NCI-H510A treated with DMSO at 0.1 percent for 48 hours (cell line): ENCODE measurements at regions not wholly inside any gene's neighbourhood (a gene's known extent, or its start where the extent isn't known, plus 50 kb on each side); places are given as distances from the start of the nearest gene placed in this dataset.
A peak's percentile ranks its signal among the peaks of the same experiment; 100 is the strongest.

Experiments used
- DNase-seq: peaks from one replicate; lab custom pipeline; 2025; lab: John Stamatoyannopoulos, UW

DNA sequence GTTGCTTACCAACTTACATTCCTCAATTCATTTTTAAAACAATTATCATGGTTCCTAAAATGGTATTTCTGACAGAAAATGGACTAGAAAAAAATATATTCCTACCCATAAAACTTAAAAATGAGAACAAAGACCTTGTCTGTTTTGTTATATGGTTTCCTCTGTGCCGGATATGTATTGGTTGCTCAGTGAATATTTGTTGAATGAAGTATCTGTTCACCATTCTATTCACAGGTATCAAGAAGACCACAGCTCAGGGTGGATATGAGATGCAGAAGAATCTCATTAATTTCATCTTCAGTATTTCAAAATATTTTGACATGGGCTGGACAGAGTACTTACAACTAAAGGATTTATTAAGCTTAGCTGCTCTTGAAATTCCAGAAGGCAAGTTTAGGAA, 58.1 kb downstream of the TUSC7 start:
- no peak for DNase-seq

GRCh38 chr3:116770815-116771450, 61.4 kb downstream of the TUSC7 start:
- DNase-seq = peak; percentile 72

- DNase-seq = no peak
Measured at GRCh38 chr3:116776880-116777785, 67.6 kb downstream of the TUSC7 start.

GRCh38 chr3:116785226-116785625, 75.6 kb downstream of the TUSC7 start:
- DNase-seq = no peak

DNA sequence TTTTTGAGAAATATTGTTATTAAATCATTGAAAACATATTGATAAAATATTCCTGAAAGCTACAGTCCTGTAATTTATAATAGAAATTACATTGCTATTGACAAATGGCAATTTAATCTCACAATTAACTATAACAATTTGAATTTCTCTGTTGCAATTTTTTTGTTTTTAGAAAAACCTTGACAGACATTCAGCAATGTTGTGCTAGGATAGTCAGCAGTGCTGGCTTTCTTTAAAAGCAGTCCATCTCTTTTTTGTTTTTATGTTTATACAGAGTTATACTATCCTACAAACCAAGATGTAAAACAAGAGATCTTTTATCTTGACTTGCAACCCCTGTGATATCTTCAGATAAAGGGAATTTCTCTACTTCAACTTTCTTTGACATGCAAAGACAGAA, 93.1 kb downstream of the TUSC7 start:
- no peak for DNase-seq

DNA sequence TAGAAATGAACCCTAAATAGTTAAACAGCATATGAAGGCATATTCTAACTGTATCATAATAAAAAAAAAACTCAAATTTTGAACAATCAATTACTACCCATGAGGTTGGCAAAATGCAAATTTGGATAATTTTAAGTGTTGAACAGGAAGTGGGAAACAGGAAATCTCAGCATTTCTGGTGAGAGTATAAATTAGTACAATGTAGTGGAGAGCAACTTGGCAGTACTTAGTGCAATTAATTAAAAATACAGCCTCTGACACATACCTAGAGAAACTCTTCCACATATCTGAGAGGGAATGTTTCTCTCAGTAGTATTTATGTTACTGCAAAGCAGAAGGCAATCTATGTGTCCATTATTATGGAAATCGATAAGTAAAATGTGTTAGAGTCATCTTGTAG, 96.8 kb downstream of the TUSC7 start:
- no peak for DNase-seq

- DNase-seq = no peak
Measured at GRCh38 chr3:116808725-116809124, 99.1 kb downstream of the TUSC7 start.

- DNase-seq = no peak
Measured at GRCh38 chr3:116809208-116809607, 99.6 kb downstream of the TUSC7 start.

GRCh38 chr3:116811754-116812153, 102.2 kb downstream of the TUSC7 start:
- no peak for DNase-seq

GRCh38 chr3:116812949-116813348, 103.4 kb downstream of the TUSC7 start:
- DNase-seq = no peak

DNA sequence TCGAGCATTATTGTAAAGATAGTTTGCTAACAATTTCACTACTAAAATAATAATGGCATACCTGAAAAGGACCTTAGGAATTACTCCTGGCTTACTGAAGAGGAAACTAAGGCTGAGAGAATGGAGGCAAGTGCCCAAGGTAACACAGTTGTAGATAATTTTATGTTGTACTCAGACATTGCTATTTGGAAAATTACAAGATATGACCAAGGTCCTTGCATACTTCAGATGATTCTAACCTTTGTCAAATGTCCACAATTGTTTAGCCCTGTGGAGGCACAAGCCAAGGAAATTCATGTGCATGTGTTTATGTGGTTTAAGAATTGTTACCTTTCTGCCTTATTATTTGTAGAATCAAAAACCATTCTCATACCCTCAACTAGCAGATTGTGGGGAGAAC, 105.7 kb downstream of the TUSC7 start:
- DNase-seq = no peak

GRCh38 chr3:116815831-116816588, 106.4 kb downstream of the TUSC7 start:
- DNase-seq = no peak

DNA sequence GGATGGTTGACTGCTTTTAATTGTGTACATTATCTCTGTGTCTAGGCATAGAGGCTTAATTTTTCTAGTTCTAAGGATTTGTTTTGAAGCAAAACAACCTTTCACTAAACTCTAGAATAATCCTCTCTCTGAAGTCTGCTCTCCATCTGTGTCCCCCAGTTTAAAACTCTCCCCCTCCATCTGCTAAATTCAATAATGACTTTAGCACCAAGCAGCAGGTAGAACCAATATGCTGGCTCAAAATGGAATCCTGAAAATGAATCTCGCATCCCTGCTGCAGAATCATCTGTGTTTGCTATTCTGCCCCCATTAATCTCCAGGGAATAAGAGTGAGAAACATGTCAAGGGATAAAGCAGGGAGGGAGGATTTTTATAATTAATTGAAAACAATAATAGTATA, 111.8 kb downstream of the TUSC7 start:
- DNase-seq = no peak

- DNase-seq = no peak
Measured at GRCh38 chr3:116824208-116824607, 114.6 kb downstream of the TUSC7 start.

DNA sequence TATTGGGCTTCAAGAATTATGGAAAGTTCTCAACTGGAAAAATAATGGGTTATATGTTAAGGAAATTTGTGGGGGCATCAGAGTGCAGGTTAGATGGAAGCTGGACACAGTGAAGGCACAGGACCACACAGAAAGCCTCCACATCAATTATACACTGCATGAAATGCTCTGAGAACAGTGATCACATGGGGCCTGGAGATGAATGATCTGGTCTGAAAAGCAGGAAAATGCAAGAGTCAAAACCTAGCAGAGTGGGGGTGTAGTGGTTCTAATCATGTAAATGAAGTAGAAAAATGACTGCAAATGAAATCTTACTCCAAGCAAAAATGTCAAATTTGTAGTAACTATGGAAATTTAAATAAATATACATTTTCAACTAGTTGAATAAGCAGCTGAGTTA, 123.6 kb downstream of the TUSC7 start:
- DNase-seq = no peak

DNA sequence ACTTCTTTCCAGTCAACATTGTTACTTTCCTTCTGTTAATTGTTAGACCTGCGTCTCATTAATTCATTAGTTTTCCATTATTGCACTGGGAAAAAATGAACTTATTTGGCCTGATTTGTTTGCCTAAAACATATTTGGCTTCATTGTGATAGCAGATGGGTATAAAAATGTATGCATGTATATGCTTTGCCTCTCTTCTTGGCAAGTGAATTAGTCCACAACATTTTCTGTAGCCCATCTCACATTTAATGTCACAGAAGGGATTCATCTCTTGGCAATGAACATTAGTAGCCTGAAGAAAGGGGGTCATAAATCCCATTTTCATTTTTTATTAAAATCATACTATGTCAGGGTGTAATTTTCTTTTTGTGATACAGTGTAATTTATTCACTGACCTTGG, 125.2 kb downstream of the TUSC7 start:
- DNase-seq = no peak

- DNase-seq = no peak
Measured at GRCh38 chr3:116835658-116836057, 126.1 kb downstream of the TUSC7 start.

GRCh38 chr3:116836286-116836685, 126.7 kb downstream of the TUSC7 start:
- no peak for DNase-seq

DNA sequence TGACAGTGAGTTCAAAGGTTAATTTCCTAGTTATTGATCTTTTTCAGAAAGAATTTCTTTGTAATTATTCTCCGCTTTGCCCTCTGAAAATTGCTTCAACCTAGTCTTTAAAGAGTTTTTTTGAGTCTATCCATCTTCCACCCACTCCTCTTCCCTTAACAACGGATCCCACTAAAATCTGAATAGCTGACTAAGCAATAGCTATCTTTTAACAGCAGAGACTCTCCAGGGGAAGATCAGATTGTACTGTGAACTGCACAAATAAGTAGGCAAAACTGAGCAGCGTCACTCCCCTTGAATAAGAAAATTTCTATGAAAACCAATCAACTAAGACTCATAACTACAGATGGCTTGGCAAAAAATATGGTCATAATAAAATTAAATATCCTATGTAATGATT, 127.9 kb downstream of the TUSC7 start:
- DNase-seq = no peak

DNA sequence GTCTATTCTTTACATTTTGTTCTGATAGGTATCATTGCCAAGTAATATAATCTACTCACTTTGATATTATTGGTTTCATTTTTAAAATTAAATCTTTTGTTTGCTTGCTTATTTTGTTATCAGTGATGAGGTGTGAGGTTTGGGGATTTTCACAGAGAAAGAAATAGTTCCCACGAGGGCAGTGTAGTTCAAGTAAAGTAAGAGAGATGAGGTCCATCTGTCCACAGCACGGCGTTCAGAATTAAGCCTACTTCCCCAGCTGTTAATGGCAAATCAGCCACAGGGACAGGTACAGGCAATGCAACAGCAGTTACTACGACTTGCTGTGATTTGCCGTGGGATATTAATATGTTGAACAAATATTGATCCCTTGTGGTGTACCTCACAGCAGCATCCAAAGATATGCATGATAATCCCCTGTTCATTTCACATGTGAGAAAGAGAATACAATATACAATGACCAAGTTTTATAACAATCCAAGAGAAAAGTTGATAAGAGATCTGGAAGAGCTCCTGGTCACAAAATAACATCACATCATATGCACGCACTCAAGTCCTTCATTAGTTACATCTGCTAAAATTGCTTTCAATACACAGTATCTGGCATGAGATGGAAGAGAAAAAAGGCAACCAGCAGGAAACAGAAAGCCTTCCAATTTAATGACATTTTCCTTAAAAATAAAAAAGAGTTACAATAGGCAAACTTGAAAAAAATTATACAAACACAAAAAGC, 131.6 kb downstream of the TUSC7 start:
- DNase-seq = no peak

- no peak for DNase-seq
Measured at GRCh38 chr3:116842254-116842957, 132.8 kb downstream of the TUSC7 start.
